Vagina (tissue), 2 donors: ENCODE measurements at regions not wholly inside any gene's neighbourhood (a gene's known extent, or its start where the extent isn't known, plus 50 kb on each side); places are given as distances from the start of the nearest gene placed in this dataset.

Source experiments
- CTCF ChIP-seq, 3 experiments: fragments of 450-650 bp in 2 of 3; fragments of 200-600 bp in 1 of 3; sonication (generic) in 1 of 3; IDR thresholded peaks; one replicate each; pipeline ENCODE4 v1.5.1; 2017 to 2019; ENCODE audit warnings: antibody characterized with exemption in 3 of 3, mild to moderate bottlenecking in 2 of 3, moderate library complexity in 2 of 3
- POLR2A ChIP-seq, 2 donors: fragments of 450-650 bp; IDR thresholded peaks; one replicate each; pipeline ENCODE4 v1.6.1; 2017; ENCODE audit warnings: antibody characterized with exemption in 2 of 2, mild to moderate bottlenecking in 2 of 2, moderate library complexity in 2 of 2
- POLR2AphosphoS5 ChIP-seq, 2 donors: sonication (generic); formaldehyde crosslinking; IDR thresholded peaks; one replicate each; pipeline ENCODE4 v1.9.0; 2017; ENCODE audit warnings: antibody characterized with exemption in 2 of 2, mild to moderate bottlenecking in 2 of 2, low read depth in 1 of 2; ENCODE audit not compliant: insufficient read depth in 1 of 2

- TF ChIP-seq POLR2AphosphoS5 (IDR thresholded peaks at IDR 0.05; ENCODE audit: insufficient read depth in 1 of 2, low read depth in 1 of 2), result no peak
- TF ChIP-seq CTCF (IDR thresholded peaks at IDR 0.05), result no peak
- TF ChIP-seq POLR2A (IDR thresholded peaks at IDR 0.05), result no peak
These were observed 534.8 kb downstream of the BMP2 start for GRCh38 chr20:7302250-7302649.
